ENCODE measurements at regions not wholly inside any gene's neighbourhood (a gene's known extent, or its start where the extent isn't known, plus 50 kb on each side); places are given as distances from the start of the nearest gene placed in this dataset.

DNA sequence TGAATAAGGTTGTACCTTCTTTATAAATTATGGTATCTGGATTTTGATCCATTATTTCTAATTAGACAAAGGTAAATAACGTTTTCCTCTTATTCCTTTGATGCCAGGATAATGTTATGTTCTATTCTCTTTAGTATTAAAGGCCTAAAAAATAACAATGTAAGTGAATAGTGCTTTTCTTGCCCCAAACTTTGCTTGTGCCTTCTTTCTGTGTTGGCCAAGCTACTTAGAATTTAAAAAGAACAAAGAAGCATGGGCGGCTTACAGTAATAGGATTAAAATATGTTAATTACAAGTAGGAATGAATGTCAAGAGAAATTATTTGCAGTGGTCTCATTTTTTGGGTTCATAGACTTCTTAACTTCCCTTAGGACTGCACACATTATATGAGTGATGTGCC, 105.0 kb upstream of the FSIP2 start:
- TF ChIP-seq, protein P1, sequence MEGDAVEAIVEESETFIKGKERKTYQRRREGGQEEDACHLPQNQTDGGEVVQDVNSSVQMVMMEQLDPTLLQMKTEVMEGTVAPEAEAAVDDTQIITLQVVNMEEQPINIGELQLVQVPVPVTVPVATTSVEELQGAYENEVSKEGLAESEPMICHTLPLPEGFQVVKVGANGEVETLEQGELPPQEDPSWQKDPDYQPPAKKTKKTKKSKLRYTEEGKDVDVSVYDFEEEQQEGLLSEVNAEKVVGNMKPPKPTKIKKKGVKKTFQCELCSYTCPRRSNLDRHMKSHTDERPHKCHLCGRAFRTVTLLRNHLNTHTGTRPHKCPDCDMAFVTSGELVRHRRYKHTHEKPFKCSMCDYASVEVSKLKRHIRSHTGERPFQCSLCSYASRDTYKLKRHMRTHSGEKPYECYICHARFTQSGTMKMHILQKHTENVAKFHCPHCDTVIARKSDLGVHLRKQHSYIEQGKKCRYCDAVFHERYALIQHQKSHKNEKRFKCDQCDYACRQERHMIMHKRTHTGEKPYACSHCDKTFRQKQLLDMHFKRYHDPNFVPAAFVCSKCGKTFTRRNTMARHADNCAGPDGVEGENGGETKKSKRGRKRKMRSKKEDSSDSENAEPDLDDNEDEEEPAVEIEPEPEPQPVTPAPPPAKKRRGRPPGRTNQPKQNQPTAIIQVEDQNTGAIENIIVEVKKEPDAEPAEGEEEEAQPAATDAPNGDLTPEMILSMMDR (IDR thresholded peaks at IDR 0.05), result no peak
- Histone ChIP-seq H3K36me3 (ENCODE audit: low read depth) (no peaks in the 10 kb centered on the region), H3K4me3 (no peak overlapping the region), H3K4me1 (ENCODE audit: low read depth) (no peaks in the 10 kb centered on the region), H3K9me3 (no peaks in the 10 kb centered on the region)
- intact Hi-C loops (cut with DNase I, micrococcal nuclease), result no loop called here
- no peak for DNase-seq
- no peak for ATAC-seq

DNA sequence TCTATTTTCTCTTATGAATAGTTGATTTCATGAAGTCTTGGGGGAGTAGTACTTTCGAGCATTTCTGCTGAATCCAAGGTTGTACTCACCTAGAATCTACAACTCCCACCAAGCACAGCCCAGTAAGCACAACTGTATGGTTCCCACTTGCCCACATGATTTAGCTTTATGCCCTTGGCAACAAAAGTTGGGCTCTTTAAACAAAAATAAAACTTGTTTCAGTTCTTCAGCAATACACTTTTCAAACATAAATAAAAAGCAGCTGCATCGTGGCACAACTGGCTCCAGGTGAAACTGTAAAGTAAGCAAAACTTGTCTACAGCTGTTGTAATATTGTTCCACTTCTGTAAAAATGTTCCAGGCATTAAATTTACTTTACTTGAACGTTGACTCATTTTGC, 99.8 kb upstream of the FSIP2 start:
- TF ChIP-seq, protein P1 (IDR thresholded peaks at IDR 0.05), result no peak
- Histone ChIP-seq H3K4me1 (ENCODE audit: low read depth) (no peaks in the 10 kb centered on the region), H3K36me3 (ENCODE audit: low read depth) (no peaks in the 10 kb centered on the region), H3K9me3 (no peaks in the 10 kb centered on the region), H3K4me3 (no peak overlapping the region)
- no peak for DNase-seq
- no peak for ATAC-seq
- intact Hi-C loops (cut with DNase I, micrococcal nuclease), result no loop called here

DNA sequence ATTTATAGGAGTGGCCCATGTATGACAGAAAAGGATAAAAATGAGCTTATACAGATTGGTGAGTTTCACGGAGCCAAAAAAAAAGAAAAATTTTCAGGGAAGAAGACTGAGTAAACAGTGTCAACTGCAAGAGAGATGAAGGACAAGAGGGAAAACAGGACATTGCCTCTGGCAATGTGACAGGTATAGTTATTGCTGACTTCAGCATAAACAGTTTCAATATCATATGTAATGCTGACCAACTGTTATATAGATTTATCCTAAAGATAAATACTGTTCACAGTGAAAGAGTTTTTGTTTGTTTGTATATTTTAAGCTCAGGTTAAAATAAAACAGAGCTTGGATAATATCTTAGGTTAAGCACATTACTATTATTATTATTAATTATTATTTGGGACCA, 98.0 kb upstream of the FSIP2 start:
- ATAC-seq (no peak), DNase-seq (no peak)
- H3K9me3 ChIP-seq, result no peaks in the 10 kb centered on the region
- TF ChIP-seq, protein P1 (IDR thresholded peaks at IDR 0.05), result no peak
- H3K4me3 ChIP-seq, result no peak overlapping the region
- H3K36me3 ChIP-seq (ENCODE audit: low read depth), result no peaks in the 10 kb centered on the region
- no peaks in the 10 kb centered on the region for H3K4me1 ChIP-seq (ENCODE audit: low read depth)
- intact Hi-C loops (cut with DNase I, micrococcal nuclease), result no loop called here

DNA sequence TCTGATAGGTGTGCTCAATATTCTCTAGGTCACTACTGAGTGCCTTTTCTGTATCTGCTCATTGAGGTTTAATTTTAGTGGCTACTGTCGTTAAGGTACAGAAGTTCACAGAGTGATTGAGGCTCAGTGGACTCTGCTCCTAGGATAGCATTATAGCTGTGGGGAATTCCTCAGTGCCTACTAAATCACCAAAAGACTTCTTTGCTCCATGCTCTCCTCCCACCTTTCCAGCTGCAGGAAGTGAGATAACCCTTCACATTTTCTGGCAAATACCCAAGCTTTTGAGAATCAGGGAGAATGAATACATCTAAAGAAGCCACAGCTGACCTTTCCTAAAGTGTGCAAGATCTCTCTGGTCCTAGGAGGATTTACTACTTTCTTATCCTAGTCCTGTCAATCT, 95.2 kb upstream of the FSIP2 start:
- ATAC-seq (peak; percentile 74), DNase-seq (no peak)
- no peaks in the 10 kb centered on the region for H3K36me3 ChIP-seq (ENCODE audit: low read depth)
- intact Hi-C loops (cut with DNase I, micrococcal nuclease), result no loop called here
- H3K4me3 ChIP-seq, result no peak overlapping the region
- H3K9me3 ChIP-seq, result no peaks in the 10 kb centered on the region
- H3K4me1 ChIP-seq (ENCODE audit: low read depth), result no peaks in the 10 kb centered on the region
- TF ChIP-seq, protein P1 (IDR thresholded peaks at IDR 0.05), result no peak

DNA sequence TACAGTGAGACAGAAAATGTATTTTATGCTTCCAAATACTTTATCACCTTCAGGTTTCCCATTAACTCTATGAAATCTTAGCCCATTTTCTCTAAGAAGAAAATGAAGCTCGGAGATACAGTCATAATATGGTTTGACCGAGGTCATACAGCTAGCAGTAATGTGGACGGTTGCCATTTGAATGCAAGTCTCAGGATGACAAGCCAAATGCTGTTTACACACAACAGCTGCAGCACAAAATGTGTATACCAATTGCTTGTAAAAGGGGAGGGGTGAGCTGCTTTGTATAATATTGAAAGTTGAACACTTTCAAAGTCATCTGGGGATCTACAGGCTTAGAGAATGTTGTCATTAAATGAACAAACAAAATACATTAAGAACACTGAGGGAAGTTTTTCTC, 93.8 kb upstream of the FSIP2 start:
- TF ChIP-seq, protein P1 (IDR thresholded peaks at IDR 0.05), result no peak
- Histone ChIP-seq H3K4me3 (no peak overlapping the region), H3K36me3 (ENCODE audit: low read depth) (no peaks in the 10 kb centered on the region), H3K9me3 (no peaks in the 10 kb centered on the region), H3K4me1 (ENCODE audit: low read depth) (no peaks in the 10 kb centered on the region)
- ATAC-seq (no peak), DNase-seq (no peak)
- intact Hi-C loops (cut with DNase I, micrococcal nuclease), result no loop called here

DNA sequence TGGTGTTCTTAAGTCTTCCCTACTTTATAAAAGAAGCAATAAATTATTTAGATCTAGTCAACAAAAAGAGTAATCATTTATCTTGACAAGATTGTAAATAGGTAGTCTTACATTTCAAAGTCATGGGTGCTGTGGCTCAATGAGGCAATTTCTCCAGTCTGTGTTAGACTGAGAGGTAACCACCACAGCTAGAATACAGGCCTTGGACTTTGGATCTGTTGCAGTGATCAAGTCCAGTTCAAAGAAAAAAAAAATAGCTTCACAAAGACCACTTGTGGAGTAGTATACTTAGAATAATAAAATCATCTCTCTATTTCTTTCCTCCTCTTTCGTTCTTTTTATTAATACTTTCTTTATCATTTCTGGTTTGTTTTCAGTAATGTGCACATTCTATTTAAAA, 93.1 kb upstream of the FSIP2 start:
- no peak for DNase-seq
- no peaks in the 10 kb centered on the region for H3K36me3 ChIP-seq (ENCODE audit: low read depth)
- H3K4me3 ChIP-seq, result no peak overlapping the region
- TF ChIP-seq, protein P1 (IDR thresholded peaks at IDR 0.05), result no peak
- ATAC-seq, result no peak
- H3K9me3 ChIP-seq, result no peaks in the 10 kb centered on the region
- H3K4me1 ChIP-seq (ENCODE audit: low read depth), result no peaks in the 10 kb centered on the region
- intact Hi-C loops (cut with DNase I, micrococcal nuclease), result no loop called here
